HL-60 (cell line): ENCODE measurements at regions not wholly inside any gene's neighbourhood (a gene's known extent, or its start where the extent isn't known, plus 50 kb on each side); places are given as distances from the start of the nearest gene placed in this dataset.

Source experiments
- DNase-seq, 2 experiments: peaks; one replicate each; pipeline ENCODE4 v3.0.0-alpha.2; 2010 to 2020; ENCODE audit warnings: low read depth in 1 of 2, low spot score in 1 of 2
- H3K27ac ChIP-seq: fragments of 250-450 bp; sonication (Bioruptor Pico); replicated peaks from 2 replicates; pipeline ENCODE4 v1.5.1; 2020; ENCODE audit warnings: mild to moderate bottlenecking, moderate library complexity
- H3K27me3 ChIP-seq: fragments of 250-450 bp; sonication (Bioruptor Pico); 2 replicates; pipeline ENCODE4 v1.5.1; 2021; ENCODE audit warnings: mild to moderate bottlenecking, moderate library complexity; ENCODE audit not compliant: insufficient read depth, poor library complexity, severe bottlenecking
- H3K4me3 ChIP-seq: replicated peaks from 2 replicates; pipeline ENCODE4 v1.5.1; 2011; ENCODE audit warnings: mild to moderate bottlenecking, control low read depth, low read length; ENCODE audit not compliant: insufficient read depth
- CTCF ChIP-seq: IDR thresholded peaks from one replicate; pipeline ENCODE4 v1.5.1; 2011; ENCODE audit warnings: low read length, control low read depth, inconsistent platforms; ENCODE audit not compliant: insufficient read depth
- GABPA ChIP-seq: IDR thresholded peaks from 2 replicates; pipeline ENCODE4 v1.6.1; 2012; ENCODE audit warnings: low read depth
- POLR2AphosphoS5 ChIP-seq: IDR thresholded peaks from 2 replicates; pipeline ENCODE4 v1.6.1; 2012; ENCODE audit warnings: low read depth
- SPI1 ChIP-seq: IDR thresholded peaks from 2 replicates; pipeline ENCODE4 v1.6.1; 2012; ENCODE audit warnings: low read depth, mild to moderate bottlenecking, borderline replicate concordance
- TF ChIP-seq, protein P1 (sequence below): IDR thresholded peaks from 2 replicates; pipeline ENCODE4 v1.6.1; 2012; ENCODE audit warnings: low read depth; ENCODE audit not compliant: insufficient replicate concordance

DNA sequence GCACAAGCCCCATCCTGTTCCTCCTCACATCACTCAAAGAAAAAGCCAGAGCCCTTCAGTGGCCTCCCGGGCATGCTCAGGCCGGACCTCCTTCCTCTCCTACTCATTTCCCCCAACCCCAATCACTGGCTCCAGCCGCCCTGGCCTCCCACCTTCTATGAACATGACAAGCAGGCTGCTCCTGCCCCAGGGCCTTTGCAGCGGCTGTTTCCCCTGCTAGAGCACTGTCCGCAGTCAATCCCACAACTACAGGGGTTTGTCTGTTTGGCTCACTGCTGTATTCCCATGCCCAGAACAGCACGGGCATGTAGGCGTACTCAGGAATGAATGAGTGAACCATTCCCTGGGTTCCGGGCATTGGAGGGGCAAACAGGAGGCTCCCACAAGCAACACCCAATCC lies 139.8 kb upstream of the PRR20G start:
- peaks cover 25% of the 10 kb centered on the region for H3K27me3 ChIP-seq
- DNase-seq = no peak
- H3K4me3 ChIP-seq = no peak overlapping the region
- TF ChIP-seq SPI1 (no peak), CTCF (no peak), GABPA (no peak), POLR2AphosphoS5 (no peak)
- TF ChIP-seq, protein P1, sequence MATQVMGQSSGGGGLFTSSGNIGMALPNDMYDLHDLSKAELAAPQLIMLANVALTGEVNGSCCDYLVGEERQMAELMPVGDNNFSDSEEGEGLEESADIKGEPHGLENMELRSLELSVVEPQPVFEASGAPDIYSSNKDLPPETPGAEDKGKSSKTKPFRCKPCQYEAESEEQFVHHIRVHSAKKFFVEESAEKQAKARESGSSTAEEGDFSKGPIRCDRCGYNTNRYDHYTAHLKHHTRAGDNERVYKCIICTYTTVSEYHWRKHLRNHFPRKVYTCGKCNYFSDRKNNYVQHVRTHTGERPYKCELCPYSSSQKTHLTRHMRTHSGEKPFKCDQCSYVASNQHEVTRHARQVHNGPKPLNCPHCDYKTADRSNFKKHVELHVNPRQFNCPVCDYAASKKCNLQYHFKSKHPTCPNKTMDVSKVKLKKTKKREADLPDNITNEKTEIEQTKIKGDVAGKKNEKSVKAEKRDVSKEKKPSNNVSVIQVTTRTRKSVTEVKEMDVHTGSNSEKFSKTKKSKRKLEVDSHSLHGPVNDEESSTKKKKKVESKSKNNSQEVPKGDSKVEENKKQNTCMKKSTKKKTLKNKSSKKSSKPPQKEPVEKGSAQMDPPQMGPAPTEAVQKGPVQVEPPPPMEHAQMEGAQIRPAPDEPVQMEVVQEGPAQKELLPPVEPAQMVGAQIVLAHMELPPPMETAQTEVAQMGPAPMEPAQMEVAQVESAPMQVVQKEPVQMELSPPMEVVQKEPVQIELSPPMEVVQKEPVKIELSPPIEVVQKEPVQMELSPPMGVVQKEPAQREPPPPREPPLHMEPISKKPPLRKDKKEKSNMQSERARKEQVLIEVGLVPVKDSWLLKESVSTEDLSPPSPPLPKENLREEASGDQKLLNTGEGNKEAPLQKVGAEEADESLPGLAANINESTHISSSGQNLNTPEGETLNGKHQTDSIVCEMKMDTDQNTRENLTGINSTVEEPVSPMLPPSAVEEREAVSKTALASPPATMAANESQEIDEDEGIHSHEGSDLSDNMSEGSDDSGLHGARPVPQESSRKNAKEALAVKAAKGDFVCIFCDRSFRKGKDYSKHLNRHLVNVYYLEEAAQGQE = no peak
- no peak overlapping the region for H3K27ac ChIP-seq

DNA sequence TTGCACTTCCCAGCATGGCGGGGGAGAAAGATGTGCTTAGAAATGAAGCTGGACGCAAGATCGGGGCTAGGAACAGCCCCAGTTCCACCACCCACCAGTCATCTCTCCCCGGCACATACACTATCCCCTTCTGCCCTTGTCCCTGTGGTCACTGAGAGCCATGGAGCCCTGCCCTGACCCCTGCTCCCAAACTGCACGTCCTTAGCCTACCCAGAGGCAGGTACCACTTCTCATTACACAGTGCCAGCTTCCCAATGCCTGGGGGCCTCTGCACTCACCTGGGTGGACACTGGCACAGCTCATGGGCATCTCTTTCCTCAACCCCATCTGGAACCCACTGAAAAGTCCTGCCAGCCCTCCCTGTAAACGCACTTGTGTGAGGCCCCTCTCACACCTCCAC lies 139.3 kb upstream of the PRR20G start:
- Histone ChIP-seq H3K4me3 (no peak overlapping the region), H3K27ac (no peak overlapping the region), H3K27me3 (peaks cover 25% of the 10 kb centered on the region)
- DNase-seq = no peak
- TF ChIP-seq, protein P1 = no peak
- TF ChIP-seq SPI1 = no peak
- TF ChIP-seq GABPA = no peak
- no peak for TF ChIP-seq POLR2AphosphoS5
- no peak for TF ChIP-seq CTCF

DNA sequence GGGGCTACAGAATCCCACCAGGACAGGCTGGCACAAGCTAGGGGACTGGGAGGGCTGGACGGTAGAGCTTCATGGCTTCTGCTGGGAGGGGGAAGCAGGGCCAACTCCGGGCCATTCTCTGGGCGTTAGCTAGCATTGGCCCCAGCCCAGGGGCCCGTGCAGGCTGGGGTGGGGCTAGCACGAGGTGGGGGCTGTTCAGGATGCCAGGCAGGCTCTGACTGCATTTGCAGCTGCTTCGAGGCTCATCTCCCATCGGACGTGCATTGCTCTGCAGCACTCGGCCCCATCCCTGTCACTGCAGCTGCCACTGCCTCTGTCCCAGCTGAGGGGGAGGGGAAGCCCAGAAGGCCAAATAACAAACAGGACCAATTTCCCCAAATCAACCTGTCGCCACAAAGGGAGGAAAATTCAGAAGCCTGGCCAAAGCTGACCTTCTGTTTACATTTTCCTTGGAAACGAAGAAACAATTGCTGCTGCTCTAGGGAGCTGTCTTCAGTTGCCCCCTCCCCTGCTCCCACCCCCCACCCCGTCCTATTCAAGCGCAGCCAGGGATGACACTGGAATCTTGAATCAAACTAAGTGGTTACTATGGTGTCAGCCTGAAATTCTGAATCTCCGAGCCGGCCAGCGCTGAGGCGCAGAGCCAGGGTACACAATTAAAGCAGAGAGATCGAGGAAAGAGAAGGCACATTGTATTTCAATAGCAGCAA lies 138.8 kb upstream of the PRR20G start:
- no peak overlapping the region for H3K4me3 ChIP-seq
- H3K27ac ChIP-seq = no peak overlapping the region
- no peak for DNase-seq
- TF ChIP-seq POLR2AphosphoS5 (no peak), GABPA (no peak), SPI1 (no peak), CTCF (no peak)
- TF ChIP-seq, protein P1 = no peak
- H3K27me3 ChIP-seq = peaks cover 25% of the 10 kb centered on the region
